Stimulated activated CD4-positive, alpha-beta T cell treated with anti-CD3 and anti-CD28 coated beads, TNF-alpha, amount 100 ng/mL, for 4 hours (primary cell): ENCODE measurements at regions not wholly inside any gene's neighbourhood (a gene's known extent, or its start where the extent isn't known, plus 50 kb on each side); places are given as distances from the start of the nearest gene placed in this dataset.
A peak's percentile ranks its signal among the peaks of the same experiment; 100 is the strongest.

Source experiments
- DNase-seq, 3 experiments: peaks; one replicate each; pipeline ENCODE4 v3.0.0-alpha.2; 2020; ENCODE audit warnings: low read depth in 3 of 3

DNA sequence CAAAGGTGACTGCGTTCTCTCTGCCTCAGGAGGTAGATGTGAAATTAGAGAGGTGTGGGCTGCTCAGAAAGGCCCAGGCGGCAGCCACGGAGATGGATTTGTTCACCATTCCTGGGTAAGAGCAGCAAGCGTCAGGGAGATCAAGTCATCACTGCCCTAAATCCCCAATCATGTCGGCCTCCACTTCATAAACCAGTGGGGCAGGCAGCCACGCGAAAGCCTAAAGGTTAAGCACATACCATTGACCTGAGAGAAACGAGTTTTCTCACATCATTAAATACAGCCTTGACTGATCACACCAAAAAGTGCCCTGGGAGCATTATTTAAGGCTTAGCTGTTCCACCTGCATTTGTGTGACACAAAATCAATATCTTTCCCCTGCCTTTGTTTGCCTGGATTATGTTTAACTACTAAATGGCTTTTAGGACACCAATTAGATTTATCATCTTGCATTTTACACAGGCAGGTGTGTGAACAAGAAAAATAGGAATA, 50.7 kb upstream of the FOXB1 start:
- no peak for DNase-seq

DNA sequence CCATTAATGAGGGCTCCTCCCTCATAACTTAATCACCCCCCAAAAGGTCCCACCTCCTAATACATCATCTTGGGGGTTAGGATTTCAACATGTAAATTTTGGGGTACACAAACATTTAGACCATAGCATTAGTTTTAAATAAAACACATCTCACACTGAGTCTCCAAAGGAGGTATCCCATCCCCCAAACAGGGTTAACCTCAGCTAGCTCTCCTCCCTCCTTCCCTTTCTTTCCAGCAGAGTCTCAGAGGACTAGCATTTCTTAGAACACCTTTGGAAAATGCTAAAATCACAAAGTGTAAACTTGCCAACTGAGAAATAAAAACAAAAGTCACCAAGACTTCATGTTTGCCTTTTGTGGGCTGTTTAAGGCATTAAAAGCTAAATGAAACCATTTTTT, 51.2 kb upstream of the FOXB1 start:
- DNase-seq: no peak

DNA sequence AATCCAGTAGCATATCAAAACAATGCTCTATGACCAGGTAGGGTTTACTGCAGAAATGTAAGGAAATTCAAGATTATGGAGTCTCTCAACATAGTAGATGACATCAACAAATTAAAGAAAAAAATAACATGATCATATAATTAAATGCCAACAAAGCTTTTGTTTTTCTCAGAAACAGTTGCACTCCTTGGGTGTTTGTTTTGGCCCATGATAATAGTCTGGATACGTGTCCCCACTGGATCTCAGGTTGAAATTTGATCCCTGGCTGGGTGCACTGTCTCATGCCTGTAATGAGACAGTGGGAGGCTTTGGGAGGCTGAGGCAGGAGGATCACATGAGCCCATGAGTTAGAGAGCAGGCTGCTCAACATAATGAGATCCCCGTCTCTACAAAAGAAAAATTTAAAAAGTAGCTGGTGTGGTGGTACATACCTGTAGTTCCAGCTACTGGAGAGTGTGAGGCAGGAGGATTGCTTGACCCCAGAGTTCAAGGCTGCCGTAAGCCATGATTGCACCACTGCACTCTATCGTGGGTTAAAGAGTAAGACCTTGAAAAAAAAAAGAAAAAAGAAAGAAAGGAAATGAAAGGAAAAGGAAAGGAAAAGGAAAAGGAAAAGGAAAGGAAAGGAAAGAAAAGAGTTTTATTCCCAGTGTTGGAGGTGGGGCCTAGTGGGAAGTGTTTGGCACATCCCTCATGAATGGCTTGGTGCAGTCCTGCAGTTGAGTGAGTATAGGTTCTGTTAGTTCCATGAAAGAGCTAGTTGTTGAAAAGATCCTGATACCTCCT, 53.3 kb upstream of the FOXB1 start:
- no peak for DNase-seq

DNA sequence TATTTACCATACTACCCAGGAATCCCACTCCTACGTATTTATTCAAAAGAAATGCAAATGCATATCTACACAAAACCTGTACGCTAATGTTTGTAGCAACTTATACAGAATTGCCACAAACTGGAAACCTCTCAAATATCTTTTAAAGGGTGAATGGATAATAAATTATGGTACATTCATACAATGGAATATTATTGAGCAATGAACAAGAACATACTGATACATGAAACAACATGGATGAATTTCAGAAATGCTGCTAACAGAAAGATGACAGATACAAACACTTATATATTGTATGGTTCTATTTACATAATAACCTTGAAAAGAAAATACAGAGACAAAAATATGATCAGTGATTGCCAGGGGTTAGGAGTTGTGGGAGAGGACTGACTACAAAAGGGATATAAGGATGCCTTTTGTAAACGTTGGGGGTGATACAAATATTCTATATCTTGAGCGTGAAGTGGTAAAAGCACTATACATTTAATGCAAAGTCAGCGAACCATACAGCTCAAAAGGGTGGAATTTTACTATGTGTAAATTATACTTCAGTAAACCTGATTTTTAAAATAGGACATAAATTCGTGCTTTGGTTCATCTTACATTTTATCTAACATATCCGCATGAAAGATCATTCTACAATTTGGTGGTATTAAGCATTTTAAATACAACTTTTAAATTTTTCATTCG, 55.0 kb upstream of the FOXB1 start:
- DNase-seq: no peak

DNA sequence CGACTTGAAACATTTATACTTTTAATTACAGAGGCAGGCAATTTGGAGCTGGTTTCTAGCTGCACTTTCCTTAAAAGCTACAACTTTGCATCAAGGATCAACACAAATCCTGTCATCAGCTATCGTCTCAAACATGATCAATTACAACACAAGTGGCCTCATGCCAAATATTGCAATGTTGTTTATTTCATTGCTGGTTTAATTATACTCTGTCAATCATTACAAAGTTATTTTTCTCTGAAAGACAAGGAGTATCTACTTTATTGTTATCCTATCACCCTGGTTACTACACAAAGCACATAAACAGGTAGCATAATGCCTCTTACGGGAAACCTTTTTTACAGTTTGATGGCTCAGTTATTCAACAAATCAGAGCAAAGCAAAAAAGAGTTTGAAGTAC, 58.0 kb upstream of the FOXB1 start:
- no peak for DNase-seq

DNA sequence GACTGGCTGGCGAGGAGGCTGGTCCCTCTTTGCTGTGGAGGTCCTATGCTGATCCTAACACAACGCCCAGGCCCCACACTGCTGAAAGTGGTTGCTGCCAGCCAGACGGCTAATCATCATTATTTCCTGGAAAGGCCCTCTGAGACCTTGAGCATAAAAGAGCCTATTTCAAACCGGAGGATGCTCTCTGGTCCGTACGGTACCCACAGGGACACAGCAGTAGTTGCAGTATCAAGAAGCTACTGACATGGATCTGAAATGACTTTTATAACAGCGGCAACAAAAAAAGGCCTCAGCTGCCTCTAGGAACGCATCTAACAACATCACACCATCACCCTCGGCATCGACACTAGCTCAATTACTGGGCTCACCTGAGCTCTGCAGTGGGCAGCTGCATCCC, 59.1 kb upstream of the FOXB1 start:
- DNase-seq: no peak

DNA sequence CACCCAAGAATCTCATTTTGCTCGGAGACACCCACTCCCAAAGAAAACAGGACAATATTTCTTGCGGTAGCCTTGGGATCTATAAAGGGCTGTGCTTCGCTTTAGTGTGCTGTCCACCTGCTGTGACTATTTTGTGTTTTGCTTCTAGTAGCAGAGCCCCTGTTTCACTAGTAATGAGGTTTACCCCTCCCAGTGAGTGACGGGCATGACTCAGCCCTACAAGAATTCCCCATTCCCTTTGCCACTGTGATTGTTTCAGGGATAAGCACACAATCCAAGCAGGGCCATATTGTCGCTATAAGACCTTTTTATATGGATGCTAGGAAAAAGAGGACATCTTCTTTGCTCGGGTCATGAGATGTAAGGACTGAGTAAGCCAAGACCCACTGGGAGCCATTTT, 62.5 kb upstream of the FOXB1 start:
- DNase-seq: no peak

DNA sequence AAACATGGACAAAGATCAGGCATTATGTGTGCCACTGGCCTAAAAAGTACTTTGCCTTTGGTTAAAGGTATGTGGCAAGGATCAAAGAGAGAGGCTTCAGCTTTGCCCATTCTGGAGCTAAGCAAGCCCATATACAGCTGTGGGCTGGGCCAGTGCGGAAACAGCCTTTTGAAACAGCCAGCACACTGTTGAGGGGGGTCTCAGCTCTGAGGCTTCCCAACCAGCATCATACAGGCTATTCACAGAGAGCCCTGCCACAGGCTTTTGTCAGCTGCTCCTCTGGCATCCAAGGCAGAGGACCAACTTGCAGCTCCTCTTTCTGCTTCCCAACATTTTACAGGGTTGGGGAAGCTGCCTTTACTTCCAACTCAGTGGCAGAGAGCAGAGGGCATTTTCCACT, 63.2 kb upstream of the FOXB1 start:
- no peak for DNase-seq

DNA sequence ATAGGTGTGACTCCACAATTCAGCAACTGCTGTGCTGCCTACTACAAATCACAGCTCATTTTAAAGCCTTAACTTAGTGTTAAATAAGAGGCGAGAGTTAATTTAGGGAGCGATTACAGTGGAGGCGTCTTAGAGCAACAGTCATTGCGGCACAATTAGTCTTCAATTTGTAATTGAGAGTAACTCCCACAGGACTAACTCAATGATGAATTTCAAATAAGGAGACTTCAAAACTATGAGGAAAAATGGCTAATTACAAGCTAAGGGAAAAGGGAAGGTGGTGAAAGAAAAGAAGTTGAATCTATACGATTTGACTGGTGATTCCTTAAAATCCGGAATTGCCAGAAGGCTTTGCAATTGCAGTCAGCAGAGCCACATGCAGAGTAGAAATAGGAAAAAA, 63.7 kb upstream of the FOXB1 start:
- DNase-seq: no peak

DNA sequence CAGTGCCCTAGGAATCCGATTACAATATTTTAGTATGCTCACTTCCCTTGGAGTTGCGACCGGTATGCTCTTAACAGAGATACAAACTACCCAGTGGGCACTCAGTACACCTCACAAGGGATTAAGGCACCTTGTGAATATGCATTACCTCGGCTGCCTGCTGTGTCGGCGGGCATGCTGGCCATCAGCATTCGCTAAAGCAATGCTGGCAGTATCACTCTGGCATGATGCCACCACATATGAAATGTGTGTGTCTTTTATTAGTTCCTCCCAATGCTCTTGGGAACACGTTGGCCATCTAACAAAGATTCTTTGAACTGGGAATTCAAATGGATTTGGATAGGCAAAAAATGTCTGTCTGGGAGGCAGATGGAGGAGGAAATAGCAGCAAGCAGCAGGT, 67.4 kb upstream of the FOXB1 start:
- DNase-seq: no peak

DNA sequence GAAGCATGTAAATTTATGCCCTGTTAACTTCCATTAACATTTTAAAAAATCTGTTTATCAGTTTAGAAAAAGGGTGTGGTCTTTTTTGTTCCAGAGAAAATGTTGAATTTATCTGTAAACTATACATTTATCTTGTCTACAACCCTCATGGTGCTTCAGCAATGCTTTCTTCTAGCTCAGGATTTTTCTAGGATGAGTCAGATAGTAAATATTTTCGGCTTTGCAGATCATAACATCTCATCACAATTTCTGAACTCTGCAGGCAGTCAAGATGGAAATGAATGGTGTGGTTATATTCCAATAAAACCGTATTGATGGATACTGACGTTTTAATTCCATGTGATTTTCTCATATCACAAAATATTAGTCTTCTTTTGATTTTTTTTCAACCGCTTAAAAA, 70.5 kb upstream of the FOXB1 start:
- no peak for DNase-seq

DNA sequence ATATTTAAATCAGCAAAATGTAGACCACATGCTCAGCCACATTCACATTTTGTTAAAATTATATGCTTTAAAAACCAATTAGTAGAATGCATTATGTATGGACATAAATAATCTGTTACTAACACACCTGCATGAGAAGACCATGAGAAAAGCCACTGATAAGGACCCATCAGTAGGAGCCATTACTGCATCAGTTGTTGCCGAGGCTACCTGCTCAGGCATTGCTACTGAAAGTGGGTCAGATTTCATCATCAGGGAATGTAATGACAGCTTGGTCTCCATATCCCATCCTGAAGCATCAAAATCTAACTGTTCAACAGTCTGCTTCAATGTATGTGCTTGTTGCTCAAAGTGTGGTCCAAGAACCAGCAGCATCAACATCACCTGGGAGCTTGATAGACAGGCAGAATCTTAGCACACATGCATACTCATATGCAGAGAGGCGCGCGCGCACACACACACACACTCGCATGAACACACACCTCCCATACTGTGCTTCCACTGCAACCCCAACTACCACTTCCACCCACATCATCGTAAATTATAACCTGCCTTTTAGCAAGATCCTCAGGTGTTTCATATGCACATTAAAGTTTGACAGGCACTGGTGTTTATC, 72.4 kb upstream of the FOXB1 start:
- DNase-seq: no peak

DNA sequence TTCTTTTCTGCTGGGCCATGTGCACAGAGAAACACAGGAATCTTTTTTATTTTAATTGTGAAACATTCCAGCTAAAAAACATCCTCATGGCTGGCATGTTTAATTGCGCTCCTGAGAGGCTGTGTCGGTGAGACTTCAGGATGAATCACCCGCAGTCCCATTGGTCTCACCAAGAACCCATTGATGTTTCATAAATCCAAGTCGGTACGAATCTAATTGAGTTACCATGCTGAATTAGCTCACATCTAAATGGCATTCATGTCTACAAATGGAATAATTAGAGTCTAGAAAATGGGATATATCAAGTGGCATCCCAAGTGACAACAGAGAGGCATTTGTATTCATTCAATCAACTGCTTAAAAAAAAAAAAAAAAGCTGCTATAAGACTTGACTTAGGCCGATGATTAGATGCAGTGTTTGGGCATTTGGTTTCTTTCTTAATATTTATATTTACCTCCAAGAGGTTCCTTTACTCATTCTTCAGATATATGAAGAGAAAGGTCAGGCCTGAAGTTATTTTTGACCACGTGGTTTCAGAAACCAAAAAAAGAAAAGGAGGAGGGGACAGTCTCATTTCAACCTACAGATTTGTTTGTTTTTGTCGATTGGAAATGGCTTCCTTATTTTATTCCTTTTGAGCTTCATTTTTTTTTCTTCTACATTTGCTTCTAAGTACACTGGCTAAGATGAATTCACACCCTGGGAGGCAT, 79.1 kb upstream of the FOXB1 start:
- no peak for DNase-seq

DNA sequence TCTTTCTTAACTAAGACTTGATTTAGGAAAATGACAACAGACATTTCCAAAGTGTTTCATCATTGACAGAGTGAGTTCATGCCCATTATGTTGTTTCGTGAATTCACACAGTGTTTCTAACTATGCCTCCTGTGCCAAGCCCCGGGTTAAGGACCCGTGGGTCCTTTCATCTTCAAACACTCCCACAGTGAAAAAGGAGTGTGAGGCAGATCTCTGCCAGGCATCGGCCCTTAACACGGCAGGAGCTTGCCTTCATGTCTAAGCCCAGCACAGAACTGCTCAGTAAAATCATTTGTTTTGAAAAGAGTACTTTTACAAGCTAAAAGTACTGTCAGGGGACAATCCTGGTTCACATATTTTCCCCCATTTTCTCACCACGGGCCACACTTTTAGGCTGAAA, 80.0 kb upstream of the FOXB1 start:
- no peak for DNase-seq

DNA sequence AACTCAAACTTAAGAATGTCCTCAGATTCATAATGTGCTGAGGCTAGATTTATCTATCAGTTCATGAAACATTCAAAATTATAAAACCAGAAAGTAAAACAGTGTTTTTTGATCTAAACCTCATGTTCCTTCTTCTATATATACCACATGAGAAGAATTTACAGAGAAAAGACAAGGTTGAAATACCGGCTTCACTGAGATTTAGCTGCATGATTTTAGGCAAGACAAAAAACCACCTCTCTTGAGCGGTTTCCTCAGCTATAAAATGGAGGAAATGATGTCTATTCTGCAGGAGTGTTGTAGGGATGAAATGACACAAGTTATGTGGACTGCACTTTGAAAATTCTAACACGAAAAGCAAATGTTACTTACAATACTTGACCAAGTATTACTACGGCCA, 80.6 kb upstream of the FOXB1 start:
- DNase-seq: no peak

DNA sequence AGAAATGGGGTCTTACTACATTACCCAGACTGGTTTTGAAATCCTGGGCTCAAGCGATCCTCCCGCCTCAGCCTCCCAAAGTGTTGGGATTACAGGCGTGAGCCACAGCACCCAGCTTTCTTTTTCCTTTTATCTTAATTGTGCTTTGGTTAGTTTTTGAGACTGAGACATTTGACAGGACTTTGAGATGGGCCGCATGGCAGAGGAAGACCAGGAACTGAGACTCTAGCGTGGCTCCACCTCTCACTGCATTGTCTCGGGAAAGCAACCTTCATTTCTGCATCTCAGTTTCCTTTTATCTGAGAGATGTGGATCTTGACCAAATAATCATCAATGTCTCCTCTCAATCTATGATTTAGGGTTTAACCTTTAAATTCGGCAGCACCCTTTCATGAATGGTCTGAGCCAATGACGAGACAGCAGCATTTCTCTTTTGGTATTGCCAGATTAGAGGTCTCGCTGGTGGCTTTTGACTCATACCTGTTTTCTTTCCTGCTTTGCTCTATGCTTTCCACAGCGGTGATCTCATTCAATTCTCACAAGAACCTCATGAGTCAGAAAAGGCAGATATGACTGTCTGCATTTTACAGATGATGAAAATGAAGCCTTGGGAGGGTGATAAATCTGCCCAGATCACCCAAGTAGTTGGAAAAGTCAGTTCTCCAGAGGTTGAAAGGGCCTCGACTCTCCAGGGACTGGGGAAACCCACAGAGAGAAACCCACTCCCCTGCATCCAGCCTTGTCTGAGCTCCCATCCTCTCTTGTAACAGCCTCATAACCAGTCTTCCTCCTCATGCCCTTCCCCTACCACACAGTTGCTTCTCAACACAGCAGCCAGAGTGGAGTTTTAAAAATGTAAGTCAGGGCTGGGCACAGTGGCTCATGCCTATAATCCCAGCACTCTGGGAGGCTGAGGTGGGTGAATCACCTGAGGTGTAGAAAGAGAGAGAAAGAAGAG, 84.8 kb upstream of the FOXB1 start:
- DNase-seq: peak; percentile 17 to 23 (median 17)

DNA sequence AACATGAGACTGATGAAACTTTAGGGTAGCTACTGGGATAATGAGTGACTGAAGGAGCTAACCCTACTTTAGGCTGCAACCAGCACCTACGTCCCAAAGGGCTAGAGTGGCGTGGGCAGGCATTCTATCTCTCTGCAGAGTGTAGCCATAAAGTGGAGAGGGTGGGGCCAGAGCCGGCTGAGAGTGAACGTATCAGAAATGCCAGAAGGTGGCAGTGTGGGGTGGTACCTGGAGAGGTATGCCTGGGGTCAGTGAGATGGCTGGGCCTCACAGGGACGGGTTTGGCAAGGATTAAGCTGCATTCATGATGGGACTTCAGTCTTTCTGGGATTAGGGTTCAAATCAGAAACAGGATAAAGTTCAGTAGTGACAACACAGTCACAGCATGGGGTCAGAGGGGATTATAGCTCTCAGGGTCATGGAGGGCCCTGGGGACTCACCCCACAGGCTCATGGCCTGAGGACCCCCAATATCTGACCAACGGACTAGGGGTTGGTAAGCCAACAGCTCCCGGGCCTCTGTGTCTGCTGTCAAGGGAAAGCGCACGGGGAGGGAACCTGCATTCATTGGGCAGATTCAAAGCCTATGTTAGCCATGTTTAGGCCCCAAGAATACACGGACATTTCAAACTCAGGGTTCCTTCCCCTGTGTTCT, 86.5 kb upstream of the FOXB1 start:
- peak; percentile 38 to 52 (median 48) for DNase-seq

DNA sequence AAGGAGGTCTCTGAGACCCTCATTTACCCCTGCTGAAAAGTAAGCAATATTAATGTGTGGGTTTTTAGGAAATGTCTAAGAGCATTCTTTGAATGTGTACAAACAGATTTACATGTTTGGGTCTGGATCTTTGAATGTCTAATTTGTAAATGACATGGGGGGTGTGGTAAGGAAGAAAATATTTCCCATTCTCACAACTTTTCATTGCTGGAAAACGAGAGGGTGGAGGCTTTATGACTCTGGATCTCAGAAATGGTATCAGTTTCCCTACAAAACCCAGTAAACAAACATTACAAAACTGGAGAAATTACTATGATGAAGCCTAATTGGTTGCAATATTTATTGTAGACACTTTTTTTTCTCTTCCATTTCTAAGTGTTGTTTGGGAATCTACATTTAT, 98.1 kb upstream of the FOXB1 start:
- no peak for DNase-seq

DNA sequence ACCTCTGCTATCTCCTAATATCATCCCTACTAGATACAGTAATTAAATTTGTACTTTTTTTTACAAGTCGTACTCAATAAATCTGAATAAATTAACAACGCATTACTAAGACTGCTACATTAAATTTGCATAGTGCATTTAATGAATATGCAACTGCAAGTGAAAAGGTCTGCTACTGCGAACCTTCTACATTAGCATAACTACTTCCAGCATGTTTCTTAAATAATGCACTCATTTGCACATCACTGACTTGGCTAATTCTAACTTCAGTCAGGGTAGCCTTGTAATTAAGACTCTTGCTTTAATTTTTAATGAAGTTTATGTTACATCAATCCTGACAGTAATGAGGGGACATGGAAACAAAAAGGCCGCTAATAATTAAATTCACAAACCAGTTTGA, 98.9 kb upstream of the FOXB1 start:
- no peak for DNase-seq

DNA sequence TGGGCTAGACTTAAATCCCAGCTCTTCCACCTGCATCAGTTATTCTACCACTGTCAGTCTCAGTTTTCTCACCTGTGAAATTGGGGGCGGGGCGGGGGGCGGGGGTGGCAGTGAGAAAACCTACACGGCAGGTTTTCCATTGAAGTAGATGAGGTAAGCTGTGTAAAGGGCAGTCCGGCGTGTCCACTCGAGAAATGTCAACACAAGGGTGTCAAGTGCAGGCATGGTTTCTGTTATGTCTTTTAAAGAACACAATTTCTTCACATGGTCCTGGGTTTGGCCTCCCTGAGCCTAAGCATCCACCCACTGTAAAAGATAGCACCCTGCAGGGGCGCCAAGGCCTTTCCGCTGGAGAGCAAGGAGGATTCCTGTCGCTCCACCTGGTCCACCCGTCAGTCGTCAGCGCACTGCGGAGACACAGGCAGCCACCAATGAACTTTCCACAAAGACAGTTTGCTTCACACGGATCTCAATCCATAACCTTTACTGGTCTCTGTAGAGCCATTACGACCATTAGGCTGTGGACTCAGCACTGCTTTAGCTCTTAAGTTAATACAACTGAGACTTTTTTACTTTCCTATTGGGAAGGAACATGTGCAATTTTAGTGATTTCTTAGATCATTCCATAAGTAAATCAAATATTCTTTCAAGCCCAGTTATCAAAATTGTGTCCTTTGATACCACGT, 99.5 kb upstream of the FOXB1 start:
- DNase-seq: no peak
